Non-pigmented ciliary epithelial cell (primary cell): ENCODE measurements at regions not wholly inside any gene's neighbourhood (a gene's known extent, or its start where the extent isn't known, plus 50 kb on each side); places are given as distances from the start of the nearest gene placed in this dataset.

Source experiments
- DNase-seq: peaks from one replicate; pipeline ENCODE4 v3.0.0-alpha.2; 2010; ENCODE audit warnings: low read depth

GRCh38 chr18:64614446-64614845, 465.6 kb upstream of the LINC00305 start:
- no peak for DNase-seq

GRCh38 chr18:64592246-64592645, 443.4 kb upstream of the LINC00305 start:
- no peak for DNase-seq

- DNase-seq: no peak
Measured at GRCh38 chr18:64589000-64589399, 440.1 kb upstream of the LINC00305 start.

- DNase-seq: no peak
Measured at GRCh38 chr18:64566456-64566855, 417.6 kb upstream of the LINC00305 start.

- no peak for DNase-seq
Measured at GRCh38 chr18:64562651-64563050, 413.8 kb upstream of the LINC00305 start.

- DNase-seq: no peak
Measured at GRCh38 chr18:64546451-64546850, 397.6 kb upstream of the LINC00305 start.

GRCh38 chr18:64539847-64540246, 391.0 kb upstream of the LINC00305 start:
- no peak for DNase-seq

- DNase-seq: no peak
Measured at GRCh38 chr18:64528646-64529045, 379.8 kb upstream of the LINC00305 start.

GRCh38 chr18:64519201-64519600, 370.3 kb upstream of the LINC00305 start:
- DNase-seq: no peak

- no peak for DNase-seq
Measured at GRCh38 chr18:64518191-64518590, 369.3 kb upstream of the LINC00305 start.

- no peak for DNase-seq
Measured at GRCh38 chr18:64513401-64513800, 364.5 kb upstream of the LINC00305 start.

GRCh38 chr18:64490207-64490606, 341.3 kb upstream of the LINC00305 start:
- no peak for DNase-seq

- DNase-seq: no peak
Measured at GRCh38 chr18:64488698-64489097, 339.8 kb upstream of the LINC00305 start.

GRCh38 chr18:64474773-64475172, 325.9 kb upstream of the LINC00305 start:
- DNase-seq: no peak

- no peak for DNase-seq
Measured at GRCh38 chr18:64474255-64474654, 325.4 kb upstream of the LINC00305 start.

- no peak for DNase-seq
Measured at GRCh38 chr18:64449434-64449833, 300.5 kb upstream of the LINC00305 start.

GRCh38 chr18:64444819-64445218, 295.9 kb upstream of the LINC00305 start:
- DNase-seq: no peak

- DNase-seq: no peak
Measured at GRCh38 chr18:64438178-64438577, 289.3 kb upstream of the LINC00305 start.

- no peak for DNase-seq
Measured at GRCh38 chr18:64436111-64436510, 287.2 kb upstream of the LINC00305 start.

- no peak for DNase-seq
Measured at GRCh38 chr18:64419156-64419555, 270.3 kb upstream of the LINC00305 start.

GRCh38 chr18:64416990-64417389, 268.1 kb upstream of the LINC00305 start:
- DNase-seq: no peak

GRCh38 chr18:64415218-64415617, 266.3 kb upstream of the LINC00305 start:
- DNase-seq: no peak

- DNase-seq: no peak
Measured at GRCh38 chr18:64410685-64411084, 261.8 kb upstream of the LINC00305 start.

- no peak for DNase-seq
Measured at GRCh38 chr18:64409511-64409910, 260.6 kb upstream of the LINC00305 start.

GRCh38 chr18:64407606-64408005, 258.7 kb upstream of the LINC00305 start:
- no peak for DNase-seq
